HG02588 (cell line): ENCODE measurements at regions not wholly inside any gene's neighbourhood (a gene's known extent, or its start where the extent isn't known, plus 50 kb on each side); places are given as distances from the start of the nearest gene placed in this dataset.
"Not testable (repeated sequence)": the region's sequence is repeated elsewhere in the genome, so short reads cannot be mapped to it uniquely, and the experiment has no call there.

ENCODE experiments used
- ATAC-seq: cut with Tn5 transposase; IDR thresholded peaks from one replicate; pipeline ENCODE4 v1.9.1; 2021; ENCODE audit warnings: mild to moderate bottlenecking, moderate library complexity; ENCODE audit not compliant: unreplicated experiment

DNA sequence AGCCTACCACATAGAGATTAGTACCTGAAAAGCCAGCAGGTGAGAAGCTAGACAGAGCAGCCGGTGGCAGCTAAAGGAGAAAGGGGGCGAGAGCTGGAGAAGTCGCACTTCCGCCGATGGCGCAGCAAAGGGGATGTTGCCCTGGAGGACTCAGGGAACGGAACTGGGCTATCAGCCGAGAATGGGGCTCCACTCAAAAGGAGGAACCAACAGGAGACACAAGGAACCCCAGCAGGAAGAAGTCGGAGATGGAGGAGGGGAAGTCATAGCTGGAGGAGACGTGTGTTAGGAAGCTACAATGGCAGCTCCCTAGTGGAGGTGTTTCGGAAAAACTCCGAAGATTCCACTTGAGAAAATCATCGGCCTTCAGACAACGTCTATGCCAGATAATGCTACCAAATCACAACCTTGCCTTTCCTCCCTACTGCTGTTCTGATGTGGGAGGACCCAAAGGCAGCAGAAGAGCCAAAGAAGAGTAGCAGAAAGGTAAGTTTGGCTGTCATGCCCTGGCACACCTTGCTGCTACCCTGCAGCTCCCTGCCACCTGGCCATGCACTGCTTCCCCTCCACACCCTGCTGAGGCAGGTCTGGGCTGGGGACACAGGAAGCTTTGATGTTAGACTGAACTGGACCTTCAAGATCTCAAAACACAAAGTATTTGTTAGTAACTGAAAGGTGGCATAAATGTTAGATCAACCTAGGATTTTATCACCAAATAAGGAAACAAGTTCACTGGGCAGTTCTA is 127.9 kb downstream of the DLEU7 start:
- no peak for ATAC-seq

DNA sequence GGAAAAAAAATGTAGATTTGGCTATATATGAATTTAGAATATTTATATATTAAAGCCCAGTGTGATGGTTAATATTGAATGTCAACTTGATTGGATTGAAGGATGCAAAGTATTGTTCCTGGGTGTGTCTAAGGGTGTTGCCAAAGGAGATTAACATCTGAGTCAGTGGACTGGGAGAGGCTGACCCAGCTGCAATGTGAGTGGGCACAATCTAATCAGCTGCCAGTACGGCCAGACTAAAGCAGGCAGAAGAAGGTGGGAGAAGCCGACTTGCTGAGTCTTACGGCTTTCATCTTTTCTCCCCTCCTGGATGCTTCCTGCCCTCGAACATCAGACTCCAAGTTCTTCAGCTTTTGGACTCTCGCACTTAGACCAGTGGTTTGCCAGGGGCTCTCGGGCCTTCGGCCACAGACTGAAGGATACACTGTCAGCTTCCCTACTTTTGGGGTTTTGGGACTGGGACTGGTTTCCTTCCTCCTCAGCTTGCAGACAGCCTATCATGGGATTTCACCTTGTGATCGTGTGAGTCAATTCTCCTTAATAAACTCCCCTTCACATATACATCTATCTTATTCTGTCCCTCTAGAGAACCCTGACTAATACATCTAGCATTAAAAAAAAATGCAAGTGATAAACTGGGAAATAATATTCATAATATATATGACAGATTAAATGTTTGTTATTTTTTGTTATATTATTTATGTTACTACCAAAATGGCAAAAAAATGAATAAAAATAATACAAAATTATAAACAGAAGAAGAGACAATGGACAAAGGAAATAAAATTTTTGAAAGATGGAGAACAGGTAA is 122.4 kb downstream of the DLEU7 start:
- ATAC-seq, result no peak

DNA sequence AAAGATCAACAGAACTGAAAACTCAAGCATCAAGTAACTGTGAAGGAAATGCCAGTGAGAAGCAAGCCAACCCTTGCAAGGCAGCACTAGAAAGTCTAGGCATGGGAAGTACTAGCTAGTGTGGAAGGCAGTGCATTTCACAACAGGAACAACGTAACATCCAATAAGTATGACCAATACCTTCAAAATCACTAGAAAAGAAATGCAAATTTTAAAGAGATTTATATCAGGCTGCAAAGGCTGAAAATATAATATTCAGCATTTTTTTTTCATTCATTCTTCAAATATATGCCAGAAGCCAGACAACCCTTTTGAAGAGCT is 121.9 kb downstream of the DLEU7 start:
- no peak for ATAC-seq

DNA sequence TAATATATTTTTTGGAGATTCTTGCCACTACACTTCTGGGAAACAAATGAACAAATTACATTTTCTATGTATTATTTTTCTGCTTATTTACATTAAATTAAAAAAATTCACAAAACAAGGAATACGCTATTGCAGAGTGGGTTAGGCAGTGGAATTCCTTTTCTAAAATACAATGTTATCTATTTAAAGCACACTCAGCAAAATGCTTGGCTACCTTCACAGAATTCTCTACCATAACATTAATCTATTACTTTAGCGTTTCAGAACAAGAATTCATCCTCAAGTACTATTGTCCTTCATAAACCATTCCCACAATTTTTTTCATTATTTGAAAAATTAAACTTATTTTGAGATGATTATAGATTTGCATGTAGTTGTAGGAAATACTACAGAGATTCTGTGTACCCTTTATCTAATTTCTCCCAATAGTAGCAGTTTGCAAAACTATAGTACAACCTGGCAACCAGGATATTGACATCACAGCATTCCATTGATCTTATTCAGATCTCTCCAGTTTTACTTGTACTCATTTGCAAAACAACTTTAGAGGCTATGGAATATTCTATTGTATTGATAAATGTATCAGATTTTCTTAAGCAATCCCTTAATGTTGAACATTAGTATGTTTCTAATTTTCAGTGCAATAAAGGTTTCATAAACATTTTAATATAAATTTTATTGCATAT is 120.9 kb downstream of the DLEU7 start:
- no peak for ATAC-seq

DNA sequence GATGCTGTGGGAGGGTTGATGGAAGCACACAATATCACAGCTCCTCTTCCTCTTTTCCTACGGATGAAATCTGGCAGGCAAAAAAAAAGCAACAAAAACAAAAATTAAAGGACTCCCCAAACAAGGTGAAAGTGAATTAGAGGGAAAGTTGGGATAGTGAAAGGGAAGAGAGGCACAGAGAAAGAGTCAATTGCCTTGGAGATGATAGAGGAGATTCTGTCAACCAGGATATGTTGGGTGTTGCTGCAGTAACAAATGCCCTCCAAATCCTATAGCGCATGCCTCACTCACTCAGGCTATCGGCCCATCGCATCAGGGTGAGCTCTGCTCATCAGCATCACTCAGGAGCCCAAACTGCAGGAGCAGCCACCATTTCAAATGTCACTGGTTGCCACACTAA is 119.1 kb downstream of the DLEU7 start:
- no peak for ATAC-seq

DNA sequence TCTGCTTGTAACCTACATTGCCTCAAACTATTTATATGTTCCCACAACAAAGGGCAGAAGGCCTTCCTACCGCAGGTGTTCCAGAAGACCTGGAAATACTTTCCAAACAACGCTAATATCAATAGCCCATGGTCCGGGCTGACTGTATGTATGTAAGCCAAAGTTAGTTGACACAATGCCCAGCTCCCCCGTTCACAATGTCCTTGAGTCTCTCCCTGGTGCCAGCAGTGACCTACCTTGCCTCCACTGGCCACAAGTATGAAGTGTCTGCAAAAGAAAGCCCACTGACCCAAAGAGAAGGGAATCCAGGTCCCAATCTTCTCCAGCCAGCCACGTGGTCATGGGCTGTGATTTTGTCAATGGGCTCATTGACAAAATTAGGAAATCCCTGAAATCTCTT is 118.6 kb downstream of the DLEU7 start:
- ATAC-seq, result no peak

DNA sequence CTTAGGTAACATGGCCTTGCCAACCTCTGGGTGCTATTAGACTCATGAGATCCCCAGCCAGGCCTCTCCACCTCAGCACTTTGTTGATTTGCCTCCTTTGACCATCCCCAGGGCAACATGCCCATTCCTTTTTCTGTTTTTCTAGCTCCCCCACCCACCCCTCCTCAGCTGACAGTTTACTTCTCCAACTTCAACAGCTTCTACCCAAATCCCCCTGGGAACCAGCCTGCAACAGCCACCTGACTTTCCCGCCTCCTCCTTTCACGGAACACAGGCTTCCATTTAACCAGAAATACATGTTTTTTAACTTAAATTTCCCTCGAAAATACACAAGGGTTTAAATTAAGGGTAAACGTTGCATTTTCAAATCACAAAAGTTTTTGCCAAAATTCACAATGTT is 117.3 kb downstream of the DLEU7 start:
- no peak for ATAC-seq

DNA sequence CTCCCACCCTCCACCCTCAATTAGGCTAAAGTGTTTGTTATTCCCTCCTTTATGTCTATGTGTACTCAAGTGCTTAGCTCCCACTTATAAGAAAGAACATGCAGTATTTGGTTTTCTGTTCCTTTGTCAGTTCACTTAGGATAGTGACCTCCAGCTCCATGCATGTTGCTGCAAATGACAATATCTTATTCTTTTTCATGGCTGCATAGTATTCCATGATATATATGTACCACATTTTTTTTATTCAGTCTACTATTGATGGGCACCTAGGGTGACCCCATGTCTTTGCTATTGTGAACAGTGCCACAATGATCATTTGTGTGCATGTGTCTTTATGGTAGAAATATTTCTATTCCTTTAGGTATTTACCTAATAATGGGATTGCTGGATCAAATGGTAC is 114.3 kb downstream of the DLEU7 start:
- no peak for ATAC-seq

DNA sequence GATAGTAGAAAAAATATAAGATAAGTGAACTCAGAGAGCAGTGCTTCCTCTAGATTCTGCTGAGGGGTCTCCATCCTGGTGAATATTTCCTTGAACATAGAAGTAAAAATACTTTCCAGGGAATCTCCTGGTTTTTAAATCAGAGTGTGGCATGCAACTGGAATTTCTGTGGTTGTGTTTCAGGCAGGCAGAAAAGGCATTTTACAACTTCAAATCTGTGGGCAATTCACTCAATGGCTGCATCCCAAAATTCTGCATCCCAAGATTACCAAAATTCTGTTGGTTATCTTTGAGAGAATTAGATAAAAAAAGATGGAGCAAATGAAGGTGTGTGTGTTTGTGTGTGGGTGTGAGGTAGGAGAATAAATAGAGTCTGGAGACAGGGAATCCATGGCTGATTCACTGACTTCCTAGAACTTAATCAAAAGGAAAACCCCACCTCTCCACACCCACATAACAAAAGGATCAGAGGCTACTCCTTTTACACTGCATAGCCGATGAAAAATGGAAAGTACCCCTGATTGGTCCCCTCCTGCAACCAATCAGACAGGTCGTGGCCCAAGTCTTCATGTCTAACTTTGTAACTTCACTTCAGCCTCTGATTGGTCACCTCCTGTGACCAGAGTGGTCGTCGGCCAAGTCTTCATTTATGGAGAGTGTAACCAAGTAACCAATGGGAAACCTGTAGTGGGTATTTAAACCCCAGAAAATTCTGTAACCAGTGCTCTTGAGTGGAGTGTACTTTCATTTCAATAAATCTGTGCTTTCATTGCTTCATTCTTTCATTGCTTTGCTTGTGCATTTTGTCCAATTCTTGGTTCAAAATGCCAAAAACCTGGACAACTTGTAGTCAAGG is 112.8 kb downstream of the DLEU7 start:
- ATAC-seq, result no peak

DNA sequence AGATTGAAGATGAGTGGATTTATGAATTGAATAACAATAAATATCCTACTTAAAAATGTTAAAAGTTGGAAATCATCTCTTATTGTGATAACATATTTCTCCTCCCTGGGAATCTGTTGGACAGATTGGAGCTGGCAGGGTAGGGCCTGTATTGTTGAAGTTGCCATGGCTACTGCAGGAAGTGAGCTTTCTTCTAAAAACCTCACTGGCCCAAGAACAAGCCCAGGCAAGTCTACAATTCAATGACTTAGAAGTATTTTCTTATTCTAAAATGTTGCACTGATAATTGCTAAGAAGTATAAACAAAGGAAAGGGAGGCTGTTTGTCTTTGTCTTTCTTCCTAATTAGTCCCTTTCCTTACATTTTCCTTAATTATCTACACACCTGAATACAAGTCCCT is 112.1 kb downstream of the DLEU7 start:
- ATAC-seq, result no peak

DNA sequence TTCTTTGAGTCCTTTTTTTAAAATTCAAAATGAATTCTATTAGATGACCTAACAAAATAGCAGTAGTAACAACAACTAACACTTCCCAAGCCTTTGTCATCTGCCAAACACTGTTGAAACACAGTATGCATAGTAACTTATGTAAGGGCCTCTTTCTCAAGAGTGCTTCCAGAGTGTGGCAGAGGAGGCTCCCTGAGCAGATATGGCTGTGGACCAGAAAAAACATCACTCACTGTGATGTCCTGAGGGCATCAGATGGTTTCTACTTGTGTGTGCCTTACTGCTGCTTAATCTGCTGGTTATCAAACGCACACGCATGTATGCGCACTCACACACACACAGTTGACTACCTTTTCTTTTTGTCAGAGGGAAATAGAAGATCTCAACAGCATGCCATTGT is 110.8 kb downstream of the DLEU7 start:
- no peak for ATAC-seq

DNA sequence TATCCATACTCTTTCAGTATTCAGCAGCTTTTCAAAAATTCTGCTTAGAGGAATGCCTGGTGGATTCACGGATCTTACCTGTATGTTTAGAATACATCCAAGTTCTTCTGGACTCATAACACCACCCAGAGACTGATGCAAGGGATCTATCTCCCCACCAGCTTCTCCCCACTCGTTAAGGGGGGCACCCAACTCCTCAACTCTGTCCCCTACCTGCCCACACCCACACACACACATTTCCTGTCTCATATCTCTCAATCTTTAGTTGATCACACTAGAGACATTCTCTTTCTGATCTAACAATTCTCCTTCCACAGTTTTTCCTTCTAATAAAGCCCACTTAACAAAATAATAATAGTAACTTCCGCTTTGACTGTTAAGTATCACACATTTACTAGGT is 110.1 kb downstream of the DLEU7 start:
- ATAC-seq, result no peak

DNA sequence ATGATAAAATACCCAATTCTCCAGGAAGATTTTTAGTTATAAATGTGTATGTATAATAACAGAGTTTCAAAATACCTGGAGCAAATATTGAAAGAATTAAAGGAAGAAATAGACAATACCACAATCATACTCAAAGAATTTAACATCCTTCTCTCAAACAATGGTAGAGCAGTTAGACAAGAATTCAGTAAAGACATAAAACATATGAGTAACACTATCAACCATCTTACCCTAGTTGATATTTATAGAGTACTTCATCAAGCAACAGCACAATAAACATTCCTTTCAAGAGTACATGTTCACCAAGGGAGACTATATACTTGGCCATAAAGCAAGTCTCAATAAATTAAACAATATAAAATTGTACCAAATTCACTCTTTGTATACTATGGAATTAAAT is 108.4 kb downstream of the DLEU7 start:
- ATAC-seq, result no peak

DNA sequence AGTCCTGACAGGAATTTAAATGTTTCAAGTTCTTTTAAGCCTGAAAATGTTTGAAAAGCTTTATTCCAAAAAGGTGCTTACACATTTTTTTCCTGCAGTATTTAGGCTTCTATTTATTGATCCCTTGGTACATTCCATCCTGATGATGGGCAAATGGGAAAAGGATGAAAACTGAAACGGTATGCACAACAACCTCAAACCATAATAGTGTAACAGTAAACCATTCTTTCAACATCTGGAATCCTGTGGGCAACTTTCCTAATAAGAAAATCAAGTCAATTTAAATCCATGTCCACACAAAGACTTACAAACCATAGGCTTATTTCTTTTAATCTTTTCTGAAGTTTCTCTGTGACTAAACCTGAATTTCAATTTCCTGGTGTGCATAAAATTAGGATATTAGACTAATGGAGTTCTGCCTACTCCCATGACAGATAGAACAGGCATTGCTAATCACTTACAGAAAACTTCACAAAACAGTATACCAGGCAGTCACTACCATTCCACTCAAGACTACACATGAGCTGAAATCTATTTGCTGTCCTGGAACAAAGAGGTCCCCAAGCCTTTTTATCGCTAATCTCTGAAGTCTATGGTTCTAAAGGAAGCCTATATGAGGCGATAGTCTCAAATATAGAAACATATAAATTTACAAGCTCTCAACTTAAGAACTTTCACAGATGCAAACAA is 103.3 kb downstream of the DLEU7 start:
- ATAC-seq, result no peak

DNA sequence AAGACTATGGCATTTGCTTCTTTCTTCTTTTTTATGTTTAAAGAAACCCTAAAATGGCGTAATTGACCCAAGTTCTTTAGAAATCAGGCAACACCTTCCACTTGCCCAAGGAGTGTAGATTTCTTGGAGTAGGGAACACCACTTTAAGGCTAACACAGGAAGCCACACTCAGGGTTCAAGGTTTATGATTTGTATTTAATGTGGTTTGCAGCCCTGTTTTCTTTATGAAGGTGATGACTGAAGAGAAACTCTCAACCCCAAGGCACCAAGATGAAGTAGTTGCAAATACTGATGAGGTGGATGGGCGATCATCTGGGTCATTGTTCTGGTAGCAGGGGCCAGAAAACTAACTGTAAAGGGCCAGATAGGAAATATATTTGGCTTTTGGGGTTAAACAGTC is 101.1 kb downstream of the DLEU7 start:
- no peak for ATAC-seq

DNA sequence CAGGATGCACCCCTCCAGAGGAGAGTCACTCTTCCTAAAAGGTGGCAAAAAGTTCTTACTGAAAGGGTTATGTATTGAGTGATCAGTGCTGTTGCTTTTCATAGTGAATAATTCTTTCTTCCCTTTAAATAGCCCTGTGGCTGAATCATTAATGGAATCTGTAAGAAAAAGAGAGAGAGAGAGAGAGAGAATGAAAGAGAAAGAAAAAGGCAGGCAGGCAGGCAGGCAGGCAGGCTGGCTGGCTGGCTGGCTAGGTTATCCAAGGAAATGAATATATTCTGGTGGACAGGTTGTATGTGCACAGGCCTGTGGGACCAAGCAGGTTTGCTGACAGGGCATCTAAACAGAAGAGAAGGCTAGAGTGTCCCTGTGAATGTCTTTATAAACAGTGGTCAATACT is 100.5 kb downstream of the DLEU7 start:
- ATAC-seq, result no peak

DNA sequence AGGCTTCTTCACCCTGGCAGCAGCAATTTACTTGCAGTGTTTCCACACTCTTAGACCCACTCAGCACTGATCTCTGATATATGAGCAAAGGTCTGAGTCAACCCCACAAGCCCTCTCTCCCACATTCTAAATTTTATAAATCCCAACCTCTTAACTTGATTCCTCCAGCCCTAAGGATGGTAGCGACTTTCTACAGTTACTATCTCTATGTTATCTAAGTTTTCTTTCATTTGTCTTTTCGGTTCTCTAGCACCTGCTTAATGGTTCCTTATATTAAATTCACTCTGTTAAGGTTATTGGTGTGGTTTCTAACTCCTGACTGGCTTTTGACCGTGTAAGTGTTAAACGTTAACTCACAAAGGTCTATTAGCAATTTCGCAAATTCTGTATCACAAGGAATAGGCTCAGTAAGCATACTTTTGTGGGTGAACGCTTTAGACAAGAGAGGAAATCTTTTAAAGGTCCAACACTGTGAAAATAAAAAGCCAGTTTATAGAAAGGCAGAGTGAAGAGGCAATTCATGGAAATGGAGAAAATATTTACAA is 99.3 kb downstream of the DLEU7 start:
- ATAC-seq, result no peak

DNA sequence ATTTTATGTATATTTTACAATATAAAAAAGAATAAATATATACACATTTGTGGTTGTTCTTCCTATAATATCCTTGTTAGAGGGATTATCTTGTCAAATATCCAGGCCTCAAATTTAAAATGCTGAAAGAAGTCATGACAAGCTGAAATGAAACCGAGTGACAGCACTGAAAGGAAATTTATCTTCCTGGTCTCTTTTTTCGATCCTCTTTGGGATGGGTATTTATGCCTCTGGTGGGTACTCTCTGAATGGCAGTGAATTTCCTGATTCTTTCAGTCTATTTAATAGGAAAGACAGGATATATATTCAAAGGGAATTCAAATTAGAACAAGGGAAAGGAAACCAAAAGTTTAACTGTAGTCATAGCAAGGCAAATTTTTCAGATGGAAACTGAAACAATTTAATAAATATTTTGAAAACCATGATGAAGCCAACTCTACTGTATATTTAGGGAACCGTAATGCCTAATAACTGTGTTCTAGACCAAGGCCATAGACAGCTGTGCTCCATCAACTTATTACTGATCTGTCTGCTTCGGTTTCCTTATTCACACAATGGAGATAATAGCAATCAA is 97.9 kb downstream of the DLEU7 start:
- no peak for ATAC-seq

DNA sequence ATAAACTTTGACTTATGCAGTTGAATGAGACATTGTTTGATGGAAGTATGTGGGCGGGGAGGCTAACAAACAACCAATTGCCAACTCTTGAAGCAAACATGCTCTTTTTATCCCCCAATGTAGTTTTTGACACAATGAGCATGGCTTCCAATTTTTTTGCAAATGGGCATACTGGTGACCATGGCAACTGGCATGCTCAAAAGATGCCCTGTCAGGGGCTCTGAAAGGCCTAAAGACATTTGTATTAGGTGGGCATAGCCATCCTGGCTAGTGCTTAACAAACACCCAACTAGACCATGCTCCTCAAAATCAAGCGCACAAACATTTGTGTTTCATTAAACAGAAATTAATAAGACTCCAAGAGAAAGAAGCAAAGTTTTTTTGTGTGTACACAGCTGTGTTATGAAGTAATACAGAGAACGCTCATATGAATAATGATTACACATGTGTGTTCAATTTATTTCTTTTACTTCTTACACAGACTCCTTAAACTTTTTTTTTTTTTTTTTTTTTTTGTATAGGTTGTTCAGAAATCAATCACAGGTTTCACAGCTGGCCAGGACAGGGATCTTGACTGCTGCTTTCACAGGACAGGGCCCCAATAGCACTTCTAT is 95.6 kb downstream of the DLEU7 start:
- no peak for ATAC-seq

DNA sequence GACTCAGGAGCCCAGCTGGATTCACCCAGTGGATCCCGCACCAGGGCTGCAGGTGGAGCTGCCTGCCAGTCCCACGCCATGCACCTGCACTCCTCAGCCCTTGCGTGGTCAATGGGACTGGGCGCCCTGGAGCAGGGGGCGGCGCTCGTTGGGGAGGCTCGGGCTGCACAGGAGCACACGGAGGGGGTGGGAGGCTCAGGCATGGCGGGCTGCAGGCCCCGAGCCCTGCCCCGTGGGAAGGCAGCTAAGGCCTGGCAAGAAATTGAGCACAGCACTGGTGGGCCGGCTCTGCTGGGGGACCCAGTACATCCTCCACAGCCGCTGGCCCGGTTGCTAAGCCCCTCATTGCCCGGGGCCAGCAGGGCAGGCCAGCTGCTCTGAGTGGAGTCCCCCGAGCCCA is 90.3 kb downstream of the DLEU7 start:
- ATAC-seq, result not testable (repeated sequence)
